GM12873 (cell line): ENCODE measurements at regions not wholly inside any gene's neighbourhood (a gene's known extent, or its start where the extent isn't known, plus 50 kb on each side); places are given as distances from the start of the nearest gene placed in this dataset.

Experiments used
- CTCF ChIP-seq: IDR thresholded peaks from 2 replicates; pipeline ENCODE4 v1.5.1; 2012; ENCODE audit warnings: low read depth, mild to moderate bottlenecking, moderate library complexity, low read length, control low read depth; ENCODE audit not compliant: insufficient read depth; ENCODE audit errors: missing control alignments

DNA sequence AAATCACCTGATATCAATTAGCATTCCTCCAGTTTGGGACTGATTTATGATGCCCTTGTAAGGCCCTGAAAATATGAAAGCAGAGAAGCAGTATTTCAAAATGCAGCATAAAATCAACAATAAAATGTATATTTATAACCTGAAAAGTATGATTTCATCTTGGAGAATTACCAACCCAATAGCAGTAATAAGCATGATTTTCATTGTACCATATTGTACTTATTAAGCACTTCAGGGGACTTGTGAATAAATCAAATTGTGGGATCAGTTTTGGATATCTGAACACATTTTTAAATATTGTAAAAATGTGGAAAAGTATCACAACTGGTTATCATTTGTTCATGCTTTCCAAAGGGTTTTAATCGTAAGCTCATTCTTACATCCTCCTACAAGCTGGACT lies 250.8 kb downstream of the DMRT2 start:
- no peak for TF ChIP-seq CTCF

DNA sequence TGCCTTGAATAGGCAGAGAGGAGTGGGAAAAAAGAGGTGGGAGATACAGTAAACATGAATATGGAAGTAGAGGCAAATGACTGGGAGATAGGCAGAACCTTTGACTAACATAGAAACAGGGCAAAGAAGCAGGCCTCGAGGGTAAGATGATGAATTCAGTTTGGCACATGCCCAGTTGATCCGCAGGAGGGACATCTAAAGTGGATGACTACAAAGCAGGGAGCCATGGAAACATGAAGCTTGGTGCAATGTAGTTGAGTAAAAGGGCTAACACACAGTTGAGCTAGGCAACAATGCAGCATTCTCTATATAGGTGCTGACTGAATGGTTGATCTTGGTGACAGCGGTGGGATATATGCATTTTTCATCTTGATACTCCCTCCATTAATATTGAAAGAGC lies 253.8 kb downstream of the DMRT2 start:
- TF ChIP-seq CTCF, result no peak

DNA sequence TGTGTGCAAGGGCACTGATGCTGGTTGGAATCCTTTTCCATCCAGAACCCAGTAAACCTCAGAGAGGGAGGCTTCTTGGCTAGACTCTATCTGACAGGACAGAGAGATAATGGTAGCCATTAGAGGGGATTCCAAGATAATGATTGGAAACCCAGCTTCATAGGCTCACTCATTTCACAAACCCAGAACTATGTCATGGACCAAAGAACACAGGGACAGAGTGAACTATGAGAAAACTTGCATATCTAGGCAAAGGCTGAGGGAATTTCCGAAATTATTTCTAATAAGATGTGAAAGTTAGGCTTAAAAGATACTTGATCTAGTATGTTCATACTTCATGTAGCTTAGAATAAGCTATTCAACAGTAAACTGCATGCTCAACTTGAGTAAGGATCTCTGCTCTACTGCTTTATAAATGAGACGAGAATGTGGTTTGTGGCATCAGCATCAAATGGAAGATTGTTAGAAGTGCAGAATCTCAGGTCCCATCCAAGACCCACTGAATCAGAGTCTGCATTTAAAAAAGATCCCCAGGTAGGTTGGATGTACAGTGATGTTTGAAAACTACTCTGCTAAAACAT lies 261.4 kb downstream of the DMRT2 start:
- no peak for TF ChIP-seq CTCF

GRCh38 chr9:1319436-1319835 lies 269.3 kb downstream of the DMRT2 start:
- no peak for TF ChIP-seq CTCF

DNA sequence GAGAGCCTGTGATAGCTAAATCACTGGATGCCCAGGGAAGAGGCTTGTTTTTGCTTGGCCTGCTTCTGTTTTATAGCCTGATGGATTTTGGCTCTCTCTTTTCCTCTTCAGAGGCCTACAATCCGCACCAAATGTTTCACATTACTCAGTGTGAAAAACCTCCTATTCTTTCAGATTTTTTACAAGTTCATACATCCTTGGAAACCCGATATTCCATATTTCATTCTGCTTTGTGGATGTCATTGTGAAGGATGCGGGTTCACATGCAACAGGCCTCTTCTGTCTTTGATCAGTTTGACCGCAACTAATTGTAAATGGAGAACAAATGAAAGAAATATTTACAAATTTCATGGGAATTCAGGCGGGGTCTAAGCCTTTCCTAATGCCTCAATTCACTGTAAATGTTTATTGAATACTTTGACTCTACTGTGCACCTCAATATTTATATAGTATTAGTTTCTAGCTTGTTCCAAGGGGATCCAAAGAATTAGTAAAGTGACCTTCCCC lies 269.9 kb downstream of the DMRT2 start:
- no peak for TF ChIP-seq CTCF

DNA sequence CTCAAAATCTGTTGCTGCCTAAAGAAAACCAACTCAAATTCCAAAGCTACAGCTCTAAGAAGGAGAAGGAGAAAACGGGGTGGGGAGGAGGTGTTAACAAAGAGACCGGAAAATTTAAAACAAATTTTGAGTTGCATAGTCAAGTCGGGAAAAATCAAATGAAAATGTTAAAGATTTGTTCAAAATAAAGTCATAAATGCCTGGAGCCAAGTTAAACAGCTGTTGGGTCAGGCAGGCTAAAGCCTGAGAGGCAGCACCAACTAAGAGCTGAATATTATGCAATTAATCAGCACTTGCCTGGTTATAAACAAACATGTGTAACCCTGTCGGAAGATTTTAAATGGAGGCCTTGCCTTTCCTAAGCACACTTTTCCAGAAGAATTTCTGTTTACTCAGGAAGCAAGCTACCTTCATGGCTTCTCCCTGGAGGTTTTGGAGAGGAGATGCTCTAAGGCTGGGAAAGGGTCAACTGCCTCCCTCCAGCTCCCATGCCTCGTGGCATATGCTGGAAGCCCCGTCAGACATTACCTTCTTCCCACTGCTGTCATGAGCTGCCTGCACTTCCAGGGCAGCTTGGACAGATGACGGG lies 270.5 kb downstream of the DMRT2 start:
- TF ChIP-seq CTCF, result no peak

DNA sequence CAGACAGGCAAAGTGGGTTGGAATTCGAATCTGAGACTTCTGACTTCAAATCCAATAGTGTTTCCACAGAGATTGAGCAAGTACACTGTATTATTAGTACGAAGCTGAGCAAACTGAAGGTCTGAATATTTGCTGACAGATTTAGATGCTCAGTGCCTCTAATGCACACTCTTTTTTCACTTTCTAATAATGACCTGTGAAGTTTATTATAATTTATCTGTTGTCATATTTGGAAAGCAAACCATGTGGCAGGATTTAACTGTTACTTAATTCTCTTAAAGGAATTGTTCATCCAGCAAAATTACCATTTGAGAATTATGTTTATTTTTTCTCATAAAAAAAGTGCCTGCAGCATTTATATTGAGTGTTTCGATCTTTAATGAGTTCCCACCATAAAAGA lies 277.3 kb downstream of the DMRT2 start:
- TF ChIP-seq CTCF, result no peak
